Mesenchymal stem cell (in vitro differentiated cells and primary cell): ENCODE measurements at regions not wholly inside any gene's neighbourhood (a gene's known extent, or its start where the extent isn't known, plus 50 kb on each side); places are given as distances from the start of the nearest gene placed in this dataset.
A peak's percentile ranks its signal among the peaks of the same experiment; 100 is the strongest.

ENCODE experiments used
- DNase-seq: peaks from one replicate; pipeline ENCODE4 v3.0.0-alpha.2; 2013
- H2AFZ ChIP-seq: one replicate; pipeline ENCODE4 v1.6.1; 2013; ENCODE audit warnings: low read depth, mild to moderate bottlenecking, control low read depth, inconsistent platforms, low read length, moderate library complexity
- H2AK5ac ChIP-seq: 2 replicates; pipeline ENCODE4 v1.6.1; 2013; ENCODE audit warnings: low read length, moderate library complexity, mild to moderate bottlenecking, inconsistent platforms; ENCODE audit not compliant: severe bottlenecking
- H2BK120ac ChIP-seq: one replicate; pipeline ENCODE4 v1.6.1; 2013; ENCODE audit warnings: low read depth, mild to moderate bottlenecking, inconsistent platforms, low read length, moderate library complexity
- H2BK12ac ChIP-seq, 2 experiments: one replicate each; pipeline ENCODE4 v1.6.1; 2013; ENCODE audit warnings: inconsistent platforms in 2 of 2, low read length in 2 of 2, mild to moderate bottlenecking in 2 of 2, moderate library complexity in 2 of 2, control low read depth in 1 of 2
- H2BK15ac ChIP-seq: one replicate; pipeline ENCODE4 v1.6.1; 2013; ENCODE audit warnings: mild to moderate bottlenecking, low read depth, inconsistent platforms; ENCODE audit not compliant: poor library complexity, severe bottlenecking
- H2BK5ac ChIP-seq: 2 replicates; pipeline ENCODE4 v1.6.1; 2013; ENCODE audit warnings: low read depth, mild to moderate bottlenecking, low read length, control low read depth, inconsistent platforms; ENCODE audit not compliant: poor library complexity, severe bottlenecking
- H3K14ac ChIP-seq, 2 experiments: one replicate each; pipeline ENCODE4 v1.6.1; 2013; ENCODE audit warnings: inconsistent platforms in 2 of 2, low read length in 2 of 2, control low read depth in 1 of 2, mild to moderate bottlenecking in 1 of 2, moderate library complexity in 1 of 2
- H3K18ac ChIP-seq, 2 experiments: one replicate each; pipeline ENCODE4 v1.6.1; 2013; ENCODE audit warnings: inconsistent platforms in 2 of 2, low read length in 2 of 2, control low read depth in 1 of 2, low read depth in 1 of 2, mild to moderate bottlenecking in 1 of 2
- H3K23ac ChIP-seq, 2 experiments: one replicate each; pipeline ENCODE4 v1.6.1; 2013; ENCODE audit warnings: inconsistent platforms in 2 of 2, low read length in 2 of 2, mild to moderate bottlenecking in 2 of 2, moderate library complexity in 2 of 2, control low read depth in 1 of 2
- H3K27ac ChIP-seq: 2 replicates; pipeline ENCODE4 v1.5.1; 2013; ENCODE audit warnings: mild to moderate bottlenecking, moderate library complexity, low read length, control low read depth, inconsistent platforms; ENCODE audit not compliant: poor library complexity, severe bottlenecking
- H3K27me3 ChIP-seq, 2 experiments: 2 replicates each; pipeline versions ENCODE4 v1.6.1 to v1.7.0; 2013; ENCODE audit warnings: low read length in 2 of 2, mild to moderate bottlenecking in 2 of 2, moderate library complexity in 2 of 2, control low read depth in 1 of 2, inconsistent platforms in 1 of 2; ENCODE audit not compliant: control insufficient read depth in 1 of 2, insufficient read depth in 1 of 2
- H3K36me3 ChIP-seq, 2 experiments: 2 replicates each; pipeline versions ENCODE4 v1.6.1 to v1.7.0; 2013; ENCODE audit warnings: low read length in 2 of 2, control low read depth in 1 of 2, inconsistent platforms in 1 of 2, low read depth in 1 of 2, mild to moderate bottlenecking in 1 of 2; ENCODE audit not compliant: insufficient read depth in 2 of 2, control insufficient read depth in 1 of 2
- H3K4ac ChIP-seq, 2 experiments: one replicate each; pipeline ENCODE4 v1.6.1; 2013; ENCODE audit warnings: inconsistent platforms in 2 of 2, low read length in 2 of 2, mild to moderate bottlenecking in 2 of 2, moderate library complexity in 2 of 2, control low read depth in 1 of 2, low read depth in 1 of 2
- H3K4me1 ChIP-seq: 2 replicates; pipeline ENCODE4 v1.6.1; 2013; ENCODE audit warnings: low read depth, low read length, control low read depth; ENCODE audit not compliant: control insufficient read depth, insufficient read depth
- H3K4me2 ChIP-seq: 2 replicates; pipeline ENCODE4 v1.6.1; 2013; ENCODE audit warnings: low read length, mild to moderate bottlenecking, inconsistent platforms; ENCODE audit not compliant: poor library complexity, severe bottlenecking
- H3K4me3 ChIP-seq, 2 experiments: 2 replicates each; pipeline versions ENCODE4 v1.5.1 to v1.7.0; 2013; ENCODE audit warnings: low read length in 2 of 2, mild to moderate bottlenecking in 2 of 2, control low read depth in 1 of 2, low read depth in 1 of 2; ENCODE audit not compliant: insufficient read depth in 1 of 2
- H3K79me1 ChIP-seq: replicated peaks from 2 replicates; pipeline ENCODE4 v1.6.1; 2013; ENCODE audit warnings: mild to moderate bottlenecking, control low read depth, low read length, inconsistent platforms; ENCODE audit not compliant: poor library complexity, severe bottlenecking
- H3K9ac ChIP-seq: 2 replicates; pipeline ENCODE4 v1.7.0; 2013; ENCODE audit warnings: mild to moderate bottlenecking, low read length, moderate library complexity
- H3K9me3 ChIP-seq: 2 replicates; pipeline ENCODE4 v1.7.0; 2013; ENCODE audit warnings: mild to moderate bottlenecking, low read length; ENCODE audit not compliant: control insufficient read depth
- H4K8ac ChIP-seq: one replicate; pipeline ENCODE4 v1.6.1; 2013; ENCODE audit warnings: inconsistent platforms, mild to moderate bottlenecking, low read length, moderate library complexity
- H4K91ac ChIP-seq: one replicate; pipeline ENCODE4 v1.6.1; 2013; ENCODE audit warnings: mild to moderate bottlenecking, low read length, inconsistent platforms
- WGBS: methylation state at CpG from one replicate; pipeline ENCODE4 v1.1.7; 2013; ENCODE audit warnings: mixed read lengths; 5-methylcytosine and 5-hydroxymethylcytosine counted together

GRCh38 chr14:86933460-86933859, 1059.5 kb downstream of the GALC start:
- Histone ChIP-seq H2BK15ac (no peak overlapping the region), H3K4me3 (no peak overlapping the region), H2BK5ac (no peak overlapping the region), H3K27me3 (no peaks in the 10 kb centered on the region), H3K23ac (no peak overlapping the region), H3K27ac (peak overlapping the region; percentile 47), H4K91ac (no peak overlapping the region), H2BK12ac (no peak overlapping the region), H4K8ac (no peak overlapping the region), H2AK5ac (no peak overlapping the region), H3K4me2 (no peak overlapping the region), H3K36me3 (no peaks in the 10 kb centered on the region), H3K9me3 (no peaks in the 10 kb centered on the region), H3K4ac (no peak overlapping the region), H2AFZ (no peak overlapping the region), H3K14ac (no peak overlapping the region), H3K79me1 (no peaks in the 10 kb centered on the region), H2BK120ac (no peak overlapping the region), H3K4me1 (peaks cover 2% of the 10 kb centered on the region), H3K9ac (no peak overlapping the region), H3K18ac (no peak overlapping the region)
- no peak for DNase-seq
- 82% methylated on average over 2 of the region's 2 CpGs for WGBS

DNA sequence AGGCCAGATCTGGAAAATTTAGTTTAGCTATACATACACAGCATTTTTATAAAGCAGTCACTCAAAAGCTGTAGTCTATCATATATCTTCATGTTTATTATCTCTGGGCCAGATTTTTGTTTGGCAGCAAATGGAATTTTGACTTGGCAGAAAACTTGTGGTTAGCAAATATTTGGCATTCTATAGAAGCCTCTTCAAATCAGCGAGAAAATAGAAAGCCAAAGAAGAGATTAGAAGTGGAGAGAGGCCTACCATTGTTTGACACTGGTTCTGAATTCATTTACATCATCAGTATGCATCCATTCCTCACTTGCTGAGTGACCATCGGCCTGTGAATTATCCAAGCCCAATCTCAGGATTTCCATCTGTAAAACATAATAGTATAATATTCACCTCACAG, 1077.6 kb downstream of the GALC start:
- no peak overlapping the region for H4K91ac ChIP-seq
- no peak overlapping the region for H3K4me2 ChIP-seq
- no peak overlapping the region for H2AFZ ChIP-seq
- no peaks in the 10 kb centered on the region for H3K79me1 ChIP-seq
- H3K23ac ChIP-seq = no peak overlapping the region
- H3K27ac ChIP-seq = no peak overlapping the region
- no peaks in the 10 kb centered on the region for H3K27me3 ChIP-seq
- WGBS = 42% methylated on average over 1 of the region's 2 CpGs
- no peaks in the 10 kb centered on the region for H3K4me1 ChIP-seq
- H3K36me3 ChIP-seq = no peaks in the 10 kb centered on the region
- H3K4me3 ChIP-seq = no peak overlapping the region
- H3K4ac ChIP-seq = no peak overlapping the region
- H3K9ac ChIP-seq = no peak overlapping the region
- no peak overlapping the region for H2BK120ac ChIP-seq
- no peak overlapping the region for H3K14ac ChIP-seq
- H3K9me3 ChIP-seq = no peaks in the 10 kb centered on the region
- H3K18ac ChIP-seq = no peak overlapping the region
- no peak overlapping the region for H2BK15ac ChIP-seq
- no peak overlapping the region for H4K8ac ChIP-seq
- DNase-seq = peak; percentile 4
- no peak overlapping the region for H2BK5ac ChIP-seq
- no peak overlapping the region for H2BK12ac ChIP-seq
- no peak overlapping the region for H2AK5ac ChIP-seq

DNA sequence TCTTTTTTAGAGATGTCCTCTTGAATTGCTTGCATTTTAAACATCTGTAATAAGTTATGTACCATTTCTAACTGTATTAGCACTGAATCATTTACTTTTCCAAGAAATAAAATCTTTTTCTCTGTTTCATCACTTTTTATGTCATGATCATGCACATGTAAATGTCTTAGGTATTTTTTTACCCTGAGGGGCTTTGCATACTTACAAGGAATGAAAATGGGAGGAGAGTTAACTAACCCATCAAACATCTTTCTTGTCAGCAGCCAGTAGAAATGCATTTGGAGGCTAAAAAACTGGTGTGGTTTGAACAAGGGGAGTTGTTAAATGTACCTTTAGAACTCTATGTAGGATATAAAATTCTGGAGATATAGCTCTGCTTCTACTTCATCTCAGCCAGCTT, 1080.3 kb downstream of the GALC start:
- H3K9me3 ChIP-seq = no peaks in the 10 kb centered on the region
- no peak overlapping the region for H3K27ac ChIP-seq
- H4K91ac ChIP-seq = no peak overlapping the region
- H2BK5ac ChIP-seq = no peak overlapping the region
- H2BK15ac ChIP-seq = no peak overlapping the region
- no peak overlapping the region for H3K14ac ChIP-seq
- H3K36me3 ChIP-seq = no peaks in the 10 kb centered on the region
- no peak for DNase-seq
- H2BK120ac ChIP-seq = no peak overlapping the region
- H3K9ac ChIP-seq = no peak overlapping the region
- no peak overlapping the region for H3K4me3 ChIP-seq
- H3K4me2 ChIP-seq = no peak overlapping the region
- no peak overlapping the region for H2AK5ac ChIP-seq
- H3K79me1 ChIP-seq = no peaks in the 10 kb centered on the region
- H2AFZ ChIP-seq = no peak overlapping the region
- no peaks in the 10 kb centered on the region for H3K27me3 ChIP-seq
- no peak overlapping the region for H4K8ac ChIP-seq
- no peak overlapping the region for H2BK12ac ChIP-seq
- H3K18ac ChIP-seq = no peak overlapping the region
- H3K4me1 ChIP-seq = no peaks in the 10 kb centered on the region
- no peak overlapping the region for H3K23ac ChIP-seq
- H3K4ac ChIP-seq = no peak overlapping the region

- no peak overlapping the region for H4K8ac ChIP-seq
- no peak overlapping the region for H2BK12ac ChIP-seq
- no peaks in the 10 kb centered on the region for H3K4me1 ChIP-seq
- H3K14ac ChIP-seq = no peak overlapping the region
- no peak overlapping the region for H3K4me2 ChIP-seq
- no peak overlapping the region for H2AFZ ChIP-seq
- no peak overlapping the region for H3K23ac ChIP-seq
- no peaks in the 10 kb centered on the region for H3K9me3 ChIP-seq
- H3K4ac ChIP-seq = no peak overlapping the region
- no peaks in the 10 kb centered on the region for H3K27me3 ChIP-seq
- H4K91ac ChIP-seq = no peak overlapping the region
- H3K4me3 ChIP-seq = no peak overlapping the region
- H3K27ac ChIP-seq = no peak overlapping the region
- H3K9ac ChIP-seq = no peak overlapping the region
- H3K18ac ChIP-seq = no peak overlapping the region
- H2BK15ac ChIP-seq = no peak overlapping the region
- H2AK5ac ChIP-seq = no peak overlapping the region
- no peak for DNase-seq
- H2BK120ac ChIP-seq = no peak overlapping the region
- H3K36me3 ChIP-seq = no peaks in the 10 kb centered on the region
- H2BK5ac ChIP-seq = no peak overlapping the region
- no peaks in the 10 kb centered on the region for H3K79me1 ChIP-seq
- 88% methylated on average over 6 of the region's 6 CpGs for WGBS
Observed at GRCh38 chr14:86911486-86911885, 1081.5 kb downstream of the GALC start.
